ENCODE measurements at regions not wholly inside any gene's neighbourhood (a gene's known extent, or its start where the extent isn't known, plus 50 kb on each side); places are given as distances from the start of the nearest gene placed in this dataset.

GRCh38 chr3:161781381-161781780 lies 284.8 kb downstream of the OTOL1 start (continued):
- no peak for TF ChIP-seq HOXA3 (CRISPR knock-in tag; IDR thresholded peaks at IDR 0.05)
- TF ChIP-seq PLRG1 (conservative IDR thresholded peaks at IDR 0.05), result no peak

DNA sequence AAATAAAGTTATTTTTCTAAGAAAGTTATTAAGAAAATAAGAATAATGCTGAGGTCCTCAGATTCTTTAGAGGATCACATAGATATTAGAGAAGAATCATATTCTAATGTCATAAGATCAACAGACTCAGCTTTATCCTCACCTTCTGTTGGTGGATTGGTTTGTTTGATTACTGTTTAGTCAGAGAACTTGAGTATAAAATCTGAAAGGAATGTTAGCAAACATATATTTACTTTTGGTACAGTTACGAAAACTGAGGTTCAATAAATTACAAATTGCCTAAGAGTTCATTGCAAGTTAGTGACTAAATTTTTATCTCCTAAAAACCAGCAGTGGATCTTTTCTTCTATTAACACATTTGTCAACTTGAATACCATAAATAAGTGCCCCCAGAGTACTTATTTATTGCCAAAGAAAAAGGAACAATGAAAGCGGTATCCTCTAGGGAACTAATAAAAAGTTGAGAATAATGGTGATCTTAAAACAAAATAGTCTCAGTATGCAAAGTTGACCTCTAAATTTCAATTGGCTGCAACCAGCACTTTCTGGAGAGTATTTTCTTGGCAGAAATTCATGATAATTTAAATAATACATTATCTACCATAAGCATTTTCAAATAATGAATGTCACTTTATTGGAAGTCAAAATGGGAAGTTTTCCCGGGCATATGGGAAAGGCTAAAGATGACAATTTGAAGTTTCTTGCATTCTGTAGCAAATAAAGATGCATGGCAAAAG lies 296.8 kb downstream of the OTOL1 start:
- TF ChIP-seq RFX1 (IDR thresholded peaks at IDR 0.05), result no peak
- no peak for TF ChIP-seq ISX (CRISPR knock-in tag; conservative IDR thresholded peaks at IDR 0.05)
- no peak for TF ChIP-seq SMYD3 (CRISPR knock-in tag; IDR thresholded peaks at IDR 0.05)
- TF ChIP-seq ZNF660 (CRISPR knock-in tag; IDR thresholded peaks at IDR 0.05; ENCODE audit: borderline replicate concordance, low read depth), result no peak
- no peak for TF ChIP-seq TRIM22 (IDR thresholded peaks at IDR 0.05)
- no peak for TF ChIP-seq RBAK (CRISPR knock-in tag; IDR thresholded peaks at IDR 0.05)
- TF ChIP-seq RARG (CRISPR knock-in tag; IDR thresholded peaks at IDR 0.05; ENCODE audit: low read depth), result no peak
- no peak for TF ChIP-seq ZNF354B (CRISPR knock-in tag; IDR thresholded peaks at IDR 0.05)
- no peak for TF ChIP-seq ZNF335 (CRISPR knock-in tag; IDR thresholded peaks at IDR 0.05)
- no peaks in the 10 kb centered on the region for H4K20me1 ChIP-seq (ENCODE audit: insufficient read depth, low read length)
- H3K4me3 ChIP-seq (replicated peaks in 1 of 3; ENCODE audit: insufficient read depth in 1 of 3, low read depth in 2 of 3, low read length in 3 of 3), result no peak overlapping the region
- DNase-seq (ENCODE audit: low spot score) (no peak), ATAC-seq (no peak), FAIRE-seq (no peak)
- ChIA-PET CTCF (ENCODE audit: low intra/inter-chr PET ratio, low total read pairs) (no interaction called here), POLR2A (no interaction called here)
- no peaks in the 10 kb centered on the region for H3K4me1 ChIP-seq (ENCODE audit: insufficient read depth, low read length)
- no peak overlapping the region for H3K4me2 ChIP-seq (ENCODE audit: low read depth, low read length)
- no peaks in the 10 kb centered on the region for H3K9me3 ChIP-seq (ENCODE audit: low read length)
- in situ Hi-C loops (cut with HindIII; ENCODE audit: extremely low pct_ligation_motif_present, low pct_unique_long_range_greater_than_20kb), result no loop called here
- no peaks in the 10 kb centered on the region for H3K36me3 ChIP-seq (replicated peaks in 1 of 2; ENCODE audit: control insufficient read depth in 1 of 2, insufficient read depth in 2 of 2, low read length in 2 of 2)
- H2AFZ ChIP-seq (ENCODE audit: low read length), result no peak overlapping the region
- H3K9ac ChIP-seq (ENCODE audit: insufficient read depth, low read depth, low read length), result no peak overlapping the region
- intact Hi-C loops (cut with micrococcal nuclease; ENCODE audit: unreplicated experiment), result no loop called here
- no TSS peak for BruUV-seq (replicated peaks)
- H3K27me3 ChIP-seq (ENCODE audit: control insufficient read depth in 1 of 2, insufficient read depth in 2 of 2, low read length in 2 of 2), result no peaks in the 10 kb centered on the region
- H3K27ac ChIP-seq (ENCODE audit: extremely low read length, insufficient read depth, low read length), result no peak overlapping the region
- H3K79me2 ChIP-seq (ENCODE audit: insufficient read depth, low read length), result no peaks in the 10 kb centered on the region
- 50% methylated on average over 3 of the region's 3 CpGs for WGBS (ENCODE audit: low lambda C conversion rate)

Measured in HepG2 (cell line).